ENCODE measurements at regions not wholly inside any gene's neighbourhood (a gene's known extent, or its start where the extent isn't known, plus 50 kb on each side); places are given as distances from the start of the nearest gene placed in this dataset.

DNA sequence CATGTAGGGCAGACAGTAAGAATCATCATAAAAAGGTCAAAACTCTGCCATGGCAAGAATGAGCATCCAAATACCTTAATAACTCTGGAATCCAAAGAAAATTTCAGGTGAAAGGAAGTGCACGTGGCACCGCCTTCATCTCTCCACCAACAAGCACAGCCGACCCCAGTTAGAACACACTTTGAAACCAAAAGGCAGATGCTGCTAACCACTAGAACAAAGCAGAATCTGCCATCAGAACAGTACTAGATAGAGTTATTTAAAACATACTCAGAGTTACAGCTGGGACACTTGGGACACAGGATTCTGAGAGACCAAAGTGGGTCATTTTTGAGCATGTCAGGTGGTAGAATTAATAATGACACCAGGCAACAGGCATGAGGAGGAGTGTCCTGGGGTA, 106.7 kb upstream of the SOD1 start:
- Histone ChIP-seq H3K36me3 (ENCODE audit: control insufficient read depth in 2 of 2, extremely low read depth in 1 of 2, insufficient read depth in 2 of 2, low read length in 2 of 2) (no peaks in the 10 kb centered on the region), H3K4me2 (ENCODE audit: insufficient read depth, low read length) (no peak overlapping the region), H4K20me1 (replicated peaks; ENCODE audit: control insufficient read depth, extremely low read depth, insufficient read depth, low read length) (no peaks in the 10 kb centered on the region), H3K27ac (ENCODE audit: insufficient read depth, low read depth, low read length) (no peak overlapping the region), H3K9me3 (replicated peaks; ENCODE audit: control insufficient read depth, insufficient read depth, low read length) (no peaks in the 10 kb centered on the region), H3K4me1 (ENCODE audit: control insufficient read depth, extremely low read depth, insufficient read depth, low read length) (peaks cover under 1% of the 10 kb centered on the region), H3K27me3 (ENCODE audit: control insufficient read depth in 2 of 2, insufficient read depth in 2 of 2, low read length in 2 of 2) (peaks cover 9 to 16% of the 10 kb centered on the region in 2 experiments), H3K9me1 (replicated peaks; ENCODE audit: control insufficient read depth, extremely low read depth, insufficient read depth, low read length) (no peaks in the 10 kb centered on the region), H3K79me2 (ENCODE audit: control insufficient read depth, insufficient read depth, low read length) (no peaks in the 10 kb centered on the region), H3K9ac (replicated peaks; ENCODE audit: extremely low read depth, insufficient read depth, low read length) (no peak overlapping the region), H3K4me3 (replicated peaks in 1 of 3; ENCODE audit: insufficient read depth in 1 of 3, low read depth in 1 of 3, low read length in 3 of 3) (no peak overlapping the region), H2AFZ (ENCODE audit: low read depth, low read length) (no peak overlapping the region)
- TF ChIP-seq, protein P1, sequence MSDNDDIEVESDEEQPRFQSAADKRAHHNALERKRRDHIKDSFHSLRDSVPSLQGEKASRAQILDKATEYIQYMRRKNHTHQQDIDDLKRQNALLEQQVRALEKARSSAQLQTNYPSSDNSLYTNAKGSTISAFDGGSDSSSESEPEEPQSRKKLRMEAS (IDR thresholded peaks at IDR 0.05; ENCODE audit: insufficient read depth, insufficient read length) = no peak
- TF ChIP-seq, protein P2, sequence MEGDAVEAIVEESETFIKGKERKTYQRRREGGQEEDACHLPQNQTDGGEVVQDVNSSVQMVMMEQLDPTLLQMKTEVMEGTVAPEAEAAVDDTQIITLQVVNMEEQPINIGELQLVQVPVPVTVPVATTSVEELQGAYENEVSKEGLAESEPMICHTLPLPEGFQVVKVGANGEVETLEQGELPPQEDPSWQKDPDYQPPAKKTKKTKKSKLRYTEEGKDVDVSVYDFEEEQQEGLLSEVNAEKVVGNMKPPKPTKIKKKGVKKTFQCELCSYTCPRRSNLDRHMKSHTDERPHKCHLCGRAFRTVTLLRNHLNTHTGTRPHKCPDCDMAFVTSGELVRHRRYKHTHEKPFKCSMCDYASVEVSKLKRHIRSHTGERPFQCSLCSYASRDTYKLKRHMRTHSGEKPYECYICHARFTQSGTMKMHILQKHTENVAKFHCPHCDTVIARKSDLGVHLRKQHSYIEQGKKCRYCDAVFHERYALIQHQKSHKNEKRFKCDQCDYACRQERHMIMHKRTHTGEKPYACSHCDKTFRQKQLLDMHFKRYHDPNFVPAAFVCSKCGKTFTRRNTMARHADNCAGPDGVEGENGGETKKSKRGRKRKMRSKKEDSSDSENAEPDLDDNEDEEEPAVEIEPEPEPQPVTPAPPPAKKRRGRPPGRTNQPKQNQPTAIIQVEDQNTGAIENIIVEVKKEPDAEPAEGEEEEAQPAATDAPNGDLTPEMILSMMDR (IDR thresholded peaks at IDR 0.05; ENCODE audit: extremely low read depth in 1 of 2, insufficient read depth in 1 of 2, low read depth in 1 of 2, low read length in 2 of 2) = no peak
- TF ChIP-seq FOS (IDR thresholded peaks at IDR 0.05; ENCODE audit: borderline replicate concordance, insufficient read depth, low read length) (no peak), POLR2AphosphoS5 (IDR thresholded peaks at IDR 0.05; ENCODE audit: insufficient read depth, low read depth, low read length) (no peak), MYC (IDR thresholded peaks at IDR 0.05; ENCODE audit: low read depth, low read length) (no peak), EZH2 (IDR thresholded peaks at IDR 0.05; ENCODE audit: borderline replicate concordance, low read depth, low read length, severe bottlenecking) (no peak), POLR2A (IDR thresholded peaks at IDR 0.05; ENCODE audit: low read depth, low read length) (no peak), JUN (IDR thresholded peaks at IDR 0.05; ENCODE audit: borderline replicate concordance, insufficient read depth, insufficient read length, low read depth) (no peak), GATA2 (IDR thresholded peaks at IDR 0.05; ENCODE audit: insufficient read depth, insufficient read length, low read depth, low read length) (no peak)
- ChIA-PET CTCF (no interaction called here), POLR2A (no interaction called here)
- DNase-seq (ENCODE audit: low read depth, low spot score) (no peak), FAIRE-seq (no peak)
- BruUV-seq (replicated peaks) = no TSS peak
- intact Hi-C loops (cut with micrococcal nuclease) = no loop called here
- dilution Hi-C loops (cut with MboI; ENCODE audit: extremely low pct_ligation_motif_present, low sequenced_read_pairs) = no loop called here
